Peyer's patch (tissue), 4 donors: ENCODE measurements at regions not wholly inside any gene's neighbourhood (a gene's known extent, or its start where the extent isn't known, plus 50 kb on each side); places are given as distances from the start of the nearest gene placed in this dataset.
"Not testable (repeated sequence)": the region's sequence is repeated elsewhere in the genome, so short reads cannot be mapped to it uniquely, and the experiment has no call there.

ENCODE experiments used
- DNase-seq, 3 donors: peaks; one replicate each; pipeline ENCODE4 v3.0.0-alpha.2; 2017 to 2019
- H3K27ac ChIP-seq, 4 donors: fragments of 200-600 bp; sonication (generic); one replicate each; pipeline ENCODE4 v1.5.1; 2016 to 2019
- H3K27me3 ChIP-seq, 2 donors: fragments of 200-600 bp; sonication (generic); one replicate each; pipeline ENCODE4 v1.5.1; 2019
- H3K36me3 ChIP-seq, 3 donors: fragments of 200-600 bp; sonication (generic); one replicate each; pipeline ENCODE4 v1.5.1; 2016 to 2019
- H3K4me1 ChIP-seq, 4 donors: fragments of 200-600 bp; sonication (generic); one replicate each; pipeline ENCODE4 v1.5.1; 2016 to 2019
- H3K4me3 ChIP-seq, 4 donors: fragments of 200-600 bp; sonication (generic); 1 replicate in 3 of 4; 2 replicates in 1 of 4; pipeline ENCODE4 v1.5.1; 2016 to 2019; ENCODE audit warnings: mild to moderate bottlenecking in 1 of 4
- H3K9me3 ChIP-seq, 4 donors: fragments of 200-600 bp; sonication (generic); one replicate each; pipeline ENCODE4 v1.5.1; 2016 to 2019; ENCODE audit warnings: mild to moderate bottlenecking in 1 of 4
- CTCF ChIP-seq, 6 experiments: fragments of 450-650 bp in 4 of 6; fragments of 200-600 bp in 2 of 6; sonication (generic) in 1 of 6; IDR thresholded peaks; one replicate each; pipeline ENCODE4 v1.5.1; 2017 to 2019; ENCODE audit warnings: antibody characterized with exemption in 6 of 6, mild to moderate bottlenecking in 3 of 6, moderate library complexity in 1 of 6
- POLR2A ChIP-seq, 2 donors: fragments of 450-650 bp; IDR thresholded peaks; one replicate each; pipeline ENCODE4 v1.5.1; 2017; ENCODE audit warnings: antibody characterized with exemption in 2 of 2, mild to moderate bottlenecking in 2 of 2, moderate library complexity in 2 of 2

DNA sequence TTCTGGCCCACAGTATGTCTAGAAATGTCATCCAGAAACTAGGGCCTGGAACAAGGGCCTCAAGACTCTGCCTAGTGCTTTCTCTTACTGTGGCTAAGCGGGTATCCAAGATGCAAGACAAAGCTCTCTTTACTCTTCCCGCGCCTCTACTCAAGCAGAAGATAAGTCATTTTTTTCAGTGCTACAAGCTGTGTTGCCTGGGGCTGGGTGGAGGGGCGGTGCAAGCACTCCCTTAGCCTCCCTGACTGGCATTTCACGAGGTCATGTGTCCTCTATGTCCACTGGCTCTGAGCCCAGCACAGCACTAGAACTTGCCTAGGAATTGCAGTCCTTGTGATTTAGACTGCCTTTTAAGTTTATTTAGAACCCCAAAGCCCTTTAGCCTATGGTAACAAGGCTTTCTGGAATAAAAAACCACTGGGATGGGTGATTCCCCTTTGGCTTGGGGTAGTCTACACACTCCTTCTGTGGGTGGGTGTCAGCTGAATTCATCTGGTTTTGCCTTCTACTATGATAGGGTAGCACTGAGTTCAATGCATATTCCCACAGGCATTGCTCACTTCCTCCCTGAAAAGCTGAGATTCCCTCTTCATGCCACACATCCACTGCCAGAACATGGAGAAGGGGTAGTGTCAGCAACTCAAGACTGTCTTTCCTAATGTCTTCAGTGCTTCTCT is 371.8 kb upstream of the KCND2 start:
- H3K36me3 ChIP-seq, result no peaks in the 10 kb centered on the region
- no peak for DNase-seq
- no peaks in the 10 kb centered on the region for H3K27me3 ChIP-seq
- no peaks in the 10 kb centered on the region for H3K4me1 ChIP-seq
- H3K27ac ChIP-seq, result no peak overlapping the region
- TF ChIP-seq POLR2A (IDR thresholded peaks at IDR 0.05), result no peak
- TF ChIP-seq CTCF (IDR thresholded peaks at IDR 0.05), result no peak
- no peaks in the 10 kb centered on the region for H3K9me3 ChIP-seq
- no peak overlapping the region for H3K4me3 ChIP-seq

DNA sequence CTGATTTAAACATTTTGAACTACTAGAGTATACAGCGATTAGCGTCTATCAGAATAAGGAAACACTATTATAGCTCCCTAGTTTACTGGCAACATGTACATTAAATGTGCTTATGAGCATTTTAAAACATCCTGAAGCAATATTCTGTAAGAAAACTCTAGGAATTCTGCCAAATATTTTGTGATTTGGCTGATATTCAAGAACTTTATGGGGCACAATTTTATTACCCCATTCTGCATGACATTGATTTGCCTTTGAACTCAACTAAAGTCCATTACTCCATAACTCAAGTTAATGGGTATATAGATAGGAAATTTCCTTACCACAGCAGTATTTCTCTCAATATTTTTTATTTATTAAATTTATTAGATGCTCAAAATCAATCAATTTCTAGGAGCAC is 369.9 kb upstream of the KCND2 start:
- no peak for DNase-seq
- H3K4me3 ChIP-seq, result no peak overlapping the region
- H3K27ac ChIP-seq, result no peak overlapping the region
- H3K27me3 ChIP-seq, result no peaks in the 10 kb centered on the region
- TF ChIP-seq CTCF (IDR thresholded peaks at IDR 0.05), result no peak
- TF ChIP-seq POLR2A (IDR thresholded peaks at IDR 0.05), result no peak
- H3K9me3 ChIP-seq, result no peaks in the 10 kb centered on the region
- H3K4me1 ChIP-seq, result no peaks in the 10 kb centered on the region
- no peaks in the 10 kb centered on the region for H3K36me3 ChIP-seq

DNA sequence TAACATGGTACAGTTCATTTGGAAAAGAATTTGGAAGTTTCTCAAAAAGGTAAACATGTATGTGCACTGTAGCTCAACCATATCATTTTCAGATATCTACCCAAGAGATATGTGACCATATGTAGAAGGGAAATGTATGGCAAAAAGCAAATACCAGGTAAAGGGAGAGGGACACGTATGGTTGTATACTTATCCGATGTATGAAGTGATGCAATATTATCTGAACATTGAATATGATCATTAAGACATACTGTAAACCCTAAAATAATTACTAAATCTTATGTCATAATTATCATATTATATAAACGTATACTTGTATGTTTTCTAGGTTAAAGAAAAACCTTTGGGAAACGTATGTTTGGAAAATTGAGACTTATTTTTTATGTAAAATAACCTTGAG is 367.5 kb upstream of the KCND2 start:
- TF ChIP-seq CTCF (IDR thresholded peaks at IDR 0.05) (no peak), POLR2A (IDR thresholded peaks at IDR 0.05) (no peak)
- Histone ChIP-seq H3K27me3 (no peaks in the 10 kb centered on the region), H3K27ac (no peak overlapping the region), H3K4me1 (no peaks in the 10 kb centered on the region), H3K4me3 (no peak overlapping the region), H3K36me3 (no peaks in the 10 kb centered on the region), H3K9me3 (no peaks in the 10 kb centered on the region)
- DNase-seq, result no peak

DNA sequence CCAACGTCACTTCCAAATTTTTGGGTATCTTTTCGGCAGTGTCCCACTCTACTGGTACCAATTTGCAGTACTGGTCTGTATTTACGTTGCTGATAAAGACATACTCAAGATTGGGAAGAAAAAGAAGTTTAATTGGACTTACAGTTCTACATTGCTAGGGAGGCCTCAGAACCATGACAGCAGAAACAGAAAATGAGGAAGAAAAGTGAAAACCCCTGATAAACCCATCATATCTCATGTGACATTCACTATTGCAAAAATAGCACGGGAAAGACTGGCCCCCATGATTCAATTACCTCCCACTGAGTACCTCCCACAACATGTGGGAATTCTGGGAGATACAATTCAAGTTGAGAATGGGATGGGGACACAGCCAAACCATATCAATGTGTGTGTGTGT is 364.0 kb upstream of the KCND2 start:
- no peak overlapping the region for H3K27ac ChIP-seq
- no peaks in the 10 kb centered on the region for H3K36me3 ChIP-seq
- H3K27me3 ChIP-seq, result no peaks in the 10 kb centered on the region
- no peak for DNase-seq
- no peaks in the 10 kb centered on the region for H3K4me1 ChIP-seq
- H3K4me3 ChIP-seq, result no peak overlapping the region
- TF ChIP-seq CTCF (IDR thresholded peaks at IDR 0.05) (no peak), POLR2A (IDR thresholded peaks at IDR 0.05) (no peak)
- H3K9me3 ChIP-seq, result no peaks in the 10 kb centered on the region

DNA sequence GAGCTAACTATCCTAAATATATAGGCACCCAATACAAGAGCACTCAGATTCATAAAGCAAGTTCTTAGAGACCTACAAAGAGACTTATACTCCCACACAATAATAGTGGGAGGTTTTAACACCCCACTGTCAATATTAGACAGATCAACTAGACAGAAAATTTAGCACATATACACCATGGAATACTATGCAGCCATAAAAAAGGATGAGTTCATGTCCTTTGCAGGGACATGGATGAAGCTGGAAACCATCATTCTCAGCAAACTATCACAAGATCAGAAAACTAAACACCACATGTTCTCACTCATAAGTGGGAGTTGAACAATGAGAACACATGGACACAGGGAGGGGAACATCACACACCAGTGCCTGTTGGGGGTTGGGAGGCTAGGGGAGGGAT is 358.9 kb upstream of the KCND2 start:
- H3K4me3 ChIP-seq, H3K36me3 ChIP-seq, H3K4me1 ChIP-seq, H3K27ac ChIP-seq, DNase-seq, H3K9me3 ChIP-seq, H3K27me3 ChIP-seq: not testable (repeated sequence)

DNA sequence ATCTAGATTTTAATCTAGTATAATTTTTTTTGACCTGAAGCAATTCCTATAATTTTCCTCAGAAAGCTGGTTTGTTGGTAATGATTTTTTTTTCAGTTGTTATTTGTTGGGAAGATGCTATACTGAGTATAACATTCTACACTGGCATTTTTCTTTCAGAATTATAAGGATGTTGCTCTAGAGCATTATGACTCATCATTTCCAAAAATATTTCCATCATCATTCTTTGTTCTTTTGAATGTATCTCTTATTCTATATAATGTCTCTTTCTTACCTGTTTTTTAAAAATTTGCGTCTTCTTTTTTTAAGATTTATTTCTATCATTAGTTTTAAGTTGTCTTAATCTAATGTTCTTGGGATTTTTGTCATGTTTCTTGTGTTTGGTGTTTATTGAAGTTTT is 356.5 kb upstream of the KCND2 start:
- H3K4me1 ChIP-seq, result no peaks in the 10 kb centered on the region
- no peak overlapping the region for H3K27ac ChIP-seq
- H3K27me3 ChIP-seq, result no peaks in the 10 kb centered on the region
- no peak overlapping the region for H3K4me3 ChIP-seq
- H3K9me3 ChIP-seq, result no peaks in the 10 kb centered on the region
- DNase-seq, result no peak
- no peak for TF ChIP-seq POLR2A (IDR thresholded peaks at IDR 0.05)
- H3K36me3 ChIP-seq, result no peaks in the 10 kb centered on the region

DNA sequence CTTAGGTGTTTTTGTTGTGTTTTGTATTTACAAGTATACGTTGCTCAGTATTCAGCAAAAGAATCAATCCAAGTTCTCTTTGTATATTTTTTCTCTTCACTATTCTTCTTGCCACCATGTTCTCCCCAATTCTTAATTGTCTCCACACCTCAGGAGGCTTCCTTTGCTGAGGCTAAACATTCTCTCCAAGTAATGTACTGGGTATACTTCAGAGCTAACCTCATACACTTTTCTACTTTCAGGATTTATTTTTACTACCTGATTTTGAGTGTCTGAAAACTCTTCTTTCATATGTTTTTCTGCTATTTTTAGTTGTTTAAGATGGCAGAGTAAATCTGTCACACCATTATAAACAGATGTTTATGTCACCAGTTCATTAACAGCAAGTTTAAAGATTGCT is 354.8 kb upstream of the KCND2 start:
- Histone ChIP-seq H3K27ac (no peak overlapping the region), H3K36me3 (no peaks in the 10 kb centered on the region), H3K27me3 (no peaks in the 10 kb centered on the region), H3K4me3 (no peak overlapping the region), H3K9me3 (no peaks in the 10 kb centered on the region), H3K4me1 (no peaks in the 10 kb centered on the region)
- no peak for DNase-seq
- TF ChIP-seq POLR2A (IDR thresholded peaks at IDR 0.05), result no peak
- TF ChIP-seq CTCF (IDR thresholded peaks at IDR 0.05), result no peak
